ENCODE measurements at regions not wholly inside any gene's neighbourhood (a gene's known extent, or its start where the extent isn't known, plus 50 kb on each side); places are given as distances from the start of the nearest gene placed in this dataset.
A peak's percentile ranks its signal among the peaks of the same experiment; 100 is the strongest.

DNA sequence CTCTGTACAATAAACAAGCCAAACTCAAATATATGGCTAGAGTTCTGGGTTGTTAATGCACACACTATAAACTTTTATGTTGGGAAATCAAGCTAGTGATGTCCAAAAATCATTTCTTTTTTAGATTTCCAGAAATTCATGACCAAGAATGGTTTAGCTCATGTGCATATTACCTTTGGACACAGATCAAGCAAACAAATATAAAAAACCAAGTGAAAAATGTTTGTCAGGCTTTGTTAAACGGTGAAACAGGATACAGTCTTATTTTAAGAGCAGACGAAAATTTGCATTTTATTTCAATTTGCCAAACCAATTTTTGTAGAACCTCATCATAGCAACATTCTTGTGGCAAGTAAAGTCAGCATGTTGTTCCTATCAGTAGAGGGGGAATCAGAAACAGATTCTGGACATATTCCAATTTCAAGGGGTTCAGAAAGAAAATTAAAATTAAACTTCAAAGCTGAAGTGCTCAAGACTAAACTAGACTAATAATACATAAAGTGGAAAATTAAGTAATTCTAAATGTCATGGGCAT is 413.6 kb downstream of the TRIML1 start (continued):
- TF ChIP-seq SALL2 (tag by site-specific recombination; IDR thresholded peaks at IDR 0.05; ENCODE audit: borderline replicate concordance) (no peak), ZNF792 (tag by site-specific recombination; IDR thresholded peaks at IDR 0.05) (no peak)
- TF ChIP-seq, protein P1, sequence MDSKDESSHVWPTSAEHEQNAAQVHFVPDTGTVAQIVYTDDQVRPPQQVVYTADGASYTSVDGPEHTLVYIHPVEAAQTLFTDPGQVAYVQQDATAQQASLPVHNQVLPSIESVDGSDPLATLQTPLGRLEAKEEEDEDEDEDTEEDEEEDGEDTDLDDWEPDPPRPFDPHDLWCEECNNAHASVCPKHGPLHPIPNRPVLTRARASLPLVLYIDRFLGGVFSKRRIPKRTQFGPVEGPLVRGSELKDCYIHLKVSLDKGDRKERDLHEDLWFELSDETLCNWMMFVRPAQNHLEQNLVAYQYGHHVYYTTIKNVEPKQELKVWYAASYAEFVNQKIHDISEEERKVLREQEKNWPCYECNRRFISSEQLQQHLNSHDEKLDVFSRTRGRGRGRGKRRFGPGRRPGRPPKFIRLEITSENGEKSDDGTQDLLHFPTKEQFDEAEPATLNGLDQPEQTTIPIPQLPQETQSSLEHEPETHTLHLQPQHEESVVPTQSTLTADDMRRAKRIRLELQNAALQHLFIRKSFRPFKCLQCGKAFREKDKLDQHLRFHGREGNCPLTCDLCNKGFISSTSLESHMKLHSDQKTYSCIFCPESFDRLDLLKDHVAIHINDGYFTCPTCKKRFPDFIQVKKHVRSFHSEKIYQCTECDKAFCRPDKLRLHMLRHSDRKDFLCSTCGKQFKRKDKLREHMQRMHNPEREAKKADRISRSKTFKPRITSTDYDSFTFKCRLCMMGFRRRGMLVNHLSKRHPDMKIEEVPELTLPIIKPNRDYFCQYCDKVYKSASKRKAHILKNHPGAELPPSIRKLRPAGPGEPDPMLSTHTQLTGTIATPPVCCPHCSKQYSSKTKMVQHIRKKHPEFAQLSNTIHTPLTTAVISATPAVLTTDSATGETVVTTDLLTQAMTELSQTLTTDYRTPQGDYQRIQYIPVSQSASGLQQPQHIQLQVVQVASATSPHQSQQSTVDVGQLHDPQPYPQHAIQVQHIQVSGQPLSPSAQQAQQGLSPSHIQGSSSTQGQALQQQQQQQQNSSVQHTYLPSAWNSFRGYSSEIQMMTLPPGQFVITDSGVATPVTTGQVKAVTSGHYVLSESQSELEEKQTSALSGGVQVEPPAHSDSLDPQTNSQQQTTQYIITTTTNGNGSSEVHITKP (tag by site-specific recombination; IDR thresholded peaks at IDR 0.05), result no peak

DNA sequence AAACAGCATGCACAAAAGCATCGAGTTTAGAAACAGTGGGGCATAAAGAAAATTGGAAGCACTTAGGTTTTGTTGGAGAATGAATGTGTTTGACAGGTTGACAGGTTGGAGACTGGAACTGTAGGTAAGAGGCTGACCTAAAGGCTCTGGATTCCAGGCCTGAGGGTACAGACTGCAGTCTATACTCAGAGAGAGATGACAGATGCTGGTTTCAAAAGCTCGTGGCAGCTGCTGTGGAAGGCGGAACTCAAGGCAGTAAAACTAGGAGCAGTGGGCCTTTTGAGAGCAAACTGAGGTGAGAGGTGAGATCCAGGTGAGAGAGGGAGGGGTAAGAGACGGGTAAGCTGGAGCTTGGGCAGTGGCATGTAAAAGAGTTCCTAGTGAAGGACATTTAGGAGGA is 415.2 kb downstream of the TRIML1 start:
- POLR2A ChIA-PET, result no interaction called here
- CTCF ChIA-PET, result no interaction called here
- Histone ChIP-seq H3K4me1 (ENCODE audit: control insufficient read depth, insufficient read depth, low read length) (0 out of 2 replicates have a peak, but pooled peaks cover 4% of the 10 kb centered on the region), H3K36me3 (ENCODE audit: control insufficient read depth in 2 of 2, insufficient read depth in 1 of 2, low read length in 2 of 2) (no peaks in the 10 kb centered on the region), H3K9me3 (ENCODE audit: control insufficient read depth, insufficient read depth, low read depth, low read length) (no peaks in the 10 kb centered on the region), H3K4me3 (ENCODE audit: low read depth, low read length) (no peak overlapping the region), H3K27ac (ENCODE audit: extremely low read depth, low read depth, low read length) (no peak overlapping the region)
- TF ChIP-seq ZNF433 (tag by site-specific recombination; IDR thresholded peaks at IDR 0.05; ENCODE audit: low read depth) (no peak), OSR2 (tag by site-specific recombination; IDR thresholded peaks at IDR 0.05) (no peak), ZNF112 (tag by site-specific recombination; IDR thresholded peaks at IDR 0.05) (no peak), ZIC2 (tag by site-specific recombination; IDR thresholded peaks at IDR 0.05) (no peak), MYNN (tag by site-specific recombination; IDR thresholded peaks at IDR 0.05; ENCODE audit: borderline replicate concordance) (no peak)

DNA sequence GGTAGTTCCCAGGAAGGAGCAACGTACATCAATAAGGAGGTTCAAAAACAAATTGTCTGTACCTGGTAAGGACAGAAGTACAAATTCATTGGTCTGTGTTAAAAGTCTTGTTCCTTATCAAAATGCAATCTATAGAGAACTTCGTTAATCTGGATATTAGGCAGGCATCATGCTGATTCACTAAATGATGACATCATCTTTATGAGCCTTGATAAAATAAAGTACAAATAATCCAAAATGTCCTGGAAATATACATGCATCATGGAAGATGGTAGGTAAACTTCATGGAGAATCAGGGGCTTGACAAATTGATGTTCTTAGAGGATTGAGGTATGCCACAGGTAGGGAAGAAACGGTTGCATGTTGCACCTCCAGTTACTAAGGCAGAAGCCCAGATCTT is 433.9 kb downstream of the TRIML1 start:
- no peaks in the 10 kb centered on the region for H3K9me3 ChIP-seq (ENCODE audit: control insufficient read depth, insufficient read depth, low read depth, low read length)
- POLR2A ChIA-PET, result no interaction called here
- H3K27ac ChIP-seq (ENCODE audit: extremely low read depth, low read depth, low read length), result no peak overlapping the region
- CTCF ChIA-PET, result no interaction called here
- H3K4me3 ChIP-seq (ENCODE audit: low read depth, low read length), result no peak overlapping the region
- H3K36me3 ChIP-seq (ENCODE audit: control insufficient read depth in 2 of 2, insufficient read depth in 1 of 2, low read length in 2 of 2), result no peaks in the 10 kb centered on the region
- no peaks in the 10 kb centered on the region for H3K4me1 ChIP-seq (ENCODE audit: control insufficient read depth, insufficient read depth, low read length)
- TF ChIP-seq, protein P2, sequence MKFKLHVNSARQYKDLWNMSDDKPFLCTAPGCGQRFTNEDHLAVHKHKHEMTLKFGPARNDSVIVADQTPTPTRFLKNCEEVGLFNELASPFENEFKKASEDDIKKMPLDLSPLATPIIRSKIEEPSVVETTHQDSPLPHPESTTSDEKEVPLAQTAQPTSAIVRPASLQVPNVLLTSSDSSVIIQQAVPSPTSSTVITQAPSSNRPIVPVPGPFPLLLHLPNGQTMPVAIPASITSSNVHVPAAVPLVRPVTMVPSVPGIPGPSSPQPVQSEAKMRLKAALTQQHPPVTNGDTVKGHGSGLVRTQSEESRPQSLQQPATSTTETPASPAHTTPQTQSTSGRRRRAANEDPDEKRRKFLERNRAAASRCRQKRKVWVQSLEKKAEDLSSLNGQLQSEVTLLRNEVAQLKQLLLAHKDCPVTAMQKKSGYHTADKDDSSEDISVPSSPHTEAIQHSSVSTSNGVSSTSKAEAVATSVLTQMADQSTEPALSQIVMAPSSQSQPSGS (tag by site-specific recombination; IDR thresholded peaks at IDR 0.05; ENCODE audit: low read depth), result 0 out of 2 replicates have a peak, but pooled peaks have one; percentile 12
- no peak for TF ChIP-seq ZSCAN30 (tag by site-specific recombination; IDR thresholded peaks at IDR 0.05)

DNA sequence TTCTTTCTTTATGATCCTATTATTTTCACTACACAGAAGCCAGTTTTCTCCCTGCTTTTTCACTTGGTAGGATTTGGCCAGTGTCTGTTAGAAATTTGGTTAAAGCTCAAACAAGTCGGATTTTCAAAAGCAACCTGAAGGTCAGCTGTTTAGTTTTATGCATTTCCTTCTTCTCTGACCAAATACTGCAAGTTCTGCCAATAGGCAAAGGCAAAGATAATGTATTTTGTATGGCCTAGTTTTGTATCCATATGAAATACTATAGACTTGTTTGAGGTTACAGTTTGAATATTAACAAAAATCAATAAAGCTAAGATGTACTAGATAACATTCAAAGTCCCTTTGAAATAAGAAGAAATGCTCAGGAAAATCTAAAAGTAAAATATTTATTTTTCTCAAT is 439.4 kb downstream of the TRIML1 start:
- no peaks in the 10 kb centered on the region for H3K36me3 ChIP-seq (ENCODE audit: control insufficient read depth in 2 of 2, insufficient read depth in 1 of 2, low read length in 2 of 2)
- no peaks in the 10 kb centered on the region for H3K9me3 ChIP-seq (ENCODE audit: control insufficient read depth, insufficient read depth, low read depth, low read length)
- ChIA-PET POLR2A (no interaction called here), CTCF (no interaction called here)
- H3K4me3 ChIP-seq (ENCODE audit: low read depth, low read length), result no peak overlapping the region
- no peak overlapping the region for H3K27ac ChIP-seq (ENCODE audit: extremely low read depth, low read depth, low read length)
- no peaks in the 10 kb centered on the region for H3K4me1 ChIP-seq (ENCODE audit: control insufficient read depth, insufficient read depth, low read length)
- no peak for TF ChIP-seq ZNF768 (tag by site-specific recombination; IDR thresholded peaks at IDR 0.05)

DNA sequence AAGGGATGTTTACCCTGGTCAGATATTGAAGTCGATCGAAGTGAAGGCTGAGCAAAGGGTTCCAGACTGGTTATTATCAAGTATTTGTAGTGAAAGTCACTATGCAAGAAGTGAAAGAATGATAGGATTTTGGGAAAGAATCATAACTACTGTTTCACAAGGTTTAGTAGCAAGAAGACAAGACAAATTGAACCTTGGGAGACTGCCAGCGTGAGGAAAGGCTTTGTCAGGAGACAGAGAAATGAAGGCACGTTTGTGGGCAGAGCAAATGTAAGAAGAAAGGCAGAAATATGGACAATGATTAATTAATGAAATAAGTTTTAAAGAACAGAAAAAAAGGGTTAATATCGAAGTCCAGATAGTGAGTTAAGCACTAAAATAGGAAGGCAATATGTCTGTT is 456.8 kb downstream of the TRIML1 start:
- TF ChIP-seq ZNF600 (tag by site-specific recombination; IDR thresholded peaks at IDR 0.05), result no peak
- no peaks in the 10 kb centered on the region for H3K36me3 ChIP-seq (ENCODE audit: control insufficient read depth in 2 of 2, insufficient read depth in 1 of 2, low read length in 2 of 2)
- ChIA-PET CTCF (no interaction called here), POLR2A (no interaction called here)
- H3K4me3 ChIP-seq (ENCODE audit: low read depth, low read length), result no peak overlapping the region
- H3K27ac ChIP-seq (ENCODE audit: extremely low read depth, low read depth, low read length), result no peak overlapping the region
- no peaks in the 10 kb centered on the region for H3K4me1 ChIP-seq (ENCODE audit: control insufficient read depth, insufficient read depth, low read length)
- H3K9me3 ChIP-seq (ENCODE audit: control insufficient read depth, insufficient read depth, low read depth, low read length), result no peaks in the 10 kb centered on the region
